Activated CD4-positive, alpha-beta memory T cell treated with anti-CD3 and anti-CD28 coated beads, Interleukin-2, amount 10 ng/mL, durations not matched to agents 7 days and 5 days (primary cell): ENCODE measurements at regions not wholly inside any gene's neighbourhood (a gene's known extent, or its start where the extent isn't known, plus 50 kb on each side); places are given as distances from the start of the nearest gene placed in this dataset.

Experiments used
- CTCF ChIA-PET: fragments of 350-600 bp; sonication (Branson Sonifier 250); formaldehyde crosslinking; loops from one replicate; lab custom pipeline; 2021; ENCODE audit warnings: antibody characterized with exemption, inconsistent platforms; lab: Charles Lee
- POLR2A ChIA-PET: fragments of 350-600 bp; sonication (Branson Sonifier 250); formaldehyde crosslinking; loops from one replicate; lab custom pipeline; 2021; ENCODE audit warnings: antibody characterized with exemption; lab: Charles Lee
- DNase-seq: peaks from one replicate; pipeline ENCODE4 v3.0.0-alpha.2; 2020
- H3K27ac Mint-ChIP-seq: one replicate; pipeline ENCODE4 v1.8.0; 2021; ENCODE audit warnings: mild to moderate bottlenecking, mixed read lengths
- H3K27me3 Mint-ChIP-seq: one replicate; pipeline ENCODE4 v1.8.0; 2021; ENCODE audit warnings: mixed read lengths
- H3K36me3 Mint-ChIP-seq: one replicate; pipeline ENCODE4 v1.8.0; 2021; ENCODE audit warnings: low read depth, mixed read lengths
- H3K4me1 Mint-ChIP-seq: one replicate; pipeline ENCODE4 v1.8.0; 2021; ENCODE audit warnings: mixed read lengths
- H3K4me3 Mint-ChIP-seq: one replicate; pipeline ENCODE4 v1.8.0; 2021; ENCODE audit warnings: mild to moderate bottlenecking, mixed read lengths
- H3K9me3 Mint-ChIP-seq: one replicate; pipeline ENCODE4 v1.8.0; 2021; ENCODE audit warnings: mixed read lengths

- H3K9me3 Mint-ChIP-seq, result peaks cover 6% of the 10 kb centered on the region
- DNase-seq, result no peak
- POLR2A ChIA-PET, result no interaction called here
- no peaks in the 10 kb centered on the region for H3K36me3 Mint-ChIP-seq
- H3K4me3 Mint-ChIP-seq, result no peak overlapping the region
- H3K27me3 Mint-ChIP-seq, result no peaks in the 10 kb centered on the region
- no peak overlapping the region for H3K27ac Mint-ChIP-seq
- H3K4me1 Mint-ChIP-seq, result no peaks in the 10 kb centered on the region
- CTCF ChIA-PET, result no interaction called here
Measured at GRCh38 chr21:16418642-16419041, 688.9 kb downstream of the USP25 start.

GRCh38 chr21:16419188-16419921 is 689.6 kb downstream of the USP25 start:
- ChIA-PET CTCF (no interaction called here), POLR2A (no interaction called here)
- H3K27ac Mint-ChIP-seq, result no peak overlapping the region
- H3K27me3 Mint-ChIP-seq, result no peaks in the 10 kb centered on the region
- H3K36me3 Mint-ChIP-seq, result no peaks in the 10 kb centered on the region
- H3K4me3 Mint-ChIP-seq, result no peak overlapping the region
- H3K4me1 Mint-ChIP-seq, result no peaks in the 10 kb centered on the region
- peaks cover 6% of the 10 kb centered on the region for H3K9me3 Mint-ChIP-seq
- DNase-seq, result no peak

GRCh38 chr21:16420031-16420724 is 690.4 kb downstream of the USP25 start:
- Mint-ChIP-seq H3K4me3 (no peak overlapping the region), H3K27ac (no peak overlapping the region), H3K36me3 (no peaks in the 10 kb centered on the region), H3K27me3 (no peaks in the 10 kb centered on the region), H3K4me1 (no peaks in the 10 kb centered on the region), H3K9me3 (peaks cover 6% of the 10 kb centered on the region)
- CTCF ChIA-PET, result no interaction called here
- DNase-seq, result no peak
- POLR2A ChIA-PET, result no interaction called here

- H3K4me1 Mint-ChIP-seq, result no peaks in the 10 kb centered on the region
- peaks cover 3% of the 10 kb centered on the region for H3K9me3 Mint-ChIP-seq
- ChIA-PET POLR2A (no interaction called here), CTCF (no interaction called here)
- H3K27me3 Mint-ChIP-seq, result no peaks in the 10 kb centered on the region
- DNase-seq, result no peak
- no peaks in the 10 kb centered on the region for H3K36me3 Mint-ChIP-seq
- no peak overlapping the region for H3K4me3 Mint-ChIP-seq
- H3K27ac Mint-ChIP-seq, result no peak overlapping the region
Measured at GRCh38 chr21:16421007-16421406, 691.2 kb downstream of the USP25 start.

- no peaks in the 10 kb centered on the region for H3K27me3 Mint-ChIP-seq
- POLR2A ChIA-PET, result no interaction called here
- H3K4me3 Mint-ChIP-seq, result no peak overlapping the region
- no peak overlapping the region for H3K27ac Mint-ChIP-seq
- peaks cover 4% of the 10 kb centered on the region for H3K9me3 Mint-ChIP-seq
- DNase-seq, result no peak
- CTCF ChIA-PET, result no interaction called here
- no peaks in the 10 kb centered on the region for H3K4me1 Mint-ChIP-seq
- no peaks in the 10 kb centered on the region for H3K36me3 Mint-ChIP-seq
Measured at GRCh38 chr21:16421965-16422364, 692.2 kb downstream of the USP25 start.

- no peak overlapping the region for H3K4me3 Mint-ChIP-seq
- CTCF ChIA-PET, result no interaction called here
- H3K27me3 Mint-ChIP-seq, result no peaks in the 10 kb centered on the region
- POLR2A ChIA-PET, result no interaction called here
- peaks cover 5% of the 10 kb centered on the region for H3K9me3 Mint-ChIP-seq
- no peak overlapping the region for H3K27ac Mint-ChIP-seq
- no peak for DNase-seq
- H3K4me1 Mint-ChIP-seq, result no peaks in the 10 kb centered on the region
- no peaks in the 10 kb centered on the region for H3K36me3 Mint-ChIP-seq
Measured at GRCh38 chr21:16422702-16423101, 692.9 kb downstream of the USP25 start.

GRCh38 chr21:16423921-16424320 is 694.1 kb downstream of the USP25 start:
- Mint-ChIP-seq H3K36me3 (no peaks in the 10 kb centered on the region), H3K4me3 (no peak overlapping the region), H3K9me3 (peaks cover 5% of the 10 kb centered on the region), H3K4me1 (no peaks in the 10 kb centered on the region), H3K27me3 (no peaks in the 10 kb centered on the region), H3K27ac (no peak overlapping the region)
- CTCF ChIA-PET, result no interaction called here
- POLR2A ChIA-PET, result no interaction called here
- no peak for DNase-seq

GRCh38 chr21:16424331-16424751 is 694.6 kb downstream of the USP25 start:
- Mint-ChIP-seq H3K27me3 (no peaks in the 10 kb centered on the region), H3K9me3 (peaks cover 5% of the 10 kb centered on the region), H3K27ac (no peak overlapping the region), H3K4me3 (no peak overlapping the region), H3K4me1 (no peaks in the 10 kb centered on the region), H3K36me3 (no peaks in the 10 kb centered on the region)
- POLR2A ChIA-PET, result no interaction called here
- CTCF ChIA-PET, result no interaction called here
- DNase-seq, result no peak

- CTCF ChIA-PET, result no interaction called here
- no peaks in the 10 kb centered on the region for H3K4me1 Mint-ChIP-seq
- no peaks in the 10 kb centered on the region for H3K36me3 Mint-ChIP-seq
- no peaks in the 10 kb centered on the region for H3K27me3 Mint-ChIP-seq
- no peak overlapping the region for H3K27ac Mint-ChIP-seq
- no peak for DNase-seq
- H3K4me3 Mint-ChIP-seq, result no peak overlapping the region
- H3K9me3 Mint-ChIP-seq, result peaks cover 5% of the 10 kb centered on the region
- POLR2A ChIA-PET, result no interaction called here
Measured at GRCh38 chr21:16425376-16425775, 695.6 kb downstream of the USP25 start.

GRCh38 chr21:16426936-16427335 is 697.2 kb downstream of the USP25 start:
- CTCF ChIA-PET, result no interaction called here
- Mint-ChIP-seq H3K27me3 (no peaks in the 10 kb centered on the region), H3K27ac (no peak overlapping the region), H3K36me3 (no peaks in the 10 kb centered on the region), H3K9me3 (peaks cover 5% of the 10 kb centered on the region), H3K4me1 (no peaks in the 10 kb centered on the region), H3K4me3 (no peak overlapping the region)
- no peak for DNase-seq
- POLR2A ChIA-PET, result no interaction called here

- H3K27me3 Mint-ChIP-seq, result no peaks in the 10 kb centered on the region
- H3K4me3 Mint-ChIP-seq, result no peak overlapping the region
- no peak overlapping the region for H3K27ac Mint-ChIP-seq
- ChIA-PET POLR2A (no interaction called here), CTCF (no interaction called here)
- H3K4me1 Mint-ChIP-seq, result no peaks in the 10 kb centered on the region
- H3K36me3 Mint-ChIP-seq, result no peaks in the 10 kb centered on the region
- peaks cover 5% of the 10 kb centered on the region for H3K9me3 Mint-ChIP-seq
- DNase-seq, result no peak
Measured at GRCh38 chr21:16427587-16428087, 697.9 kb downstream of the USP25 start.

- no peak overlapping the region for H3K27ac Mint-ChIP-seq
Measured at GRCh38 chr21:16437586-16437985, 707.8 kb downstream of the USP25 start.

GRCh38 chr21:16438761-16439160 is 709.0 kb downstream of the USP25 start:
- Mint-ChIP-seq H3K27ac (no peak overlapping the region), H3K36me3 (no peaks in the 10 kb centered on the region), H3K4me3 (no peak overlapping the region), H3K4me1 (no peaks in the 10 kb centered on the region), H3K9me3 (peaks cover 7% of the 10 kb centered on the region), H3K27me3 (no peaks in the 10 kb centered on the region)
- no peak for DNase-seq
- CTCF ChIA-PET, result no interaction called here
- POLR2A ChIA-PET, result no interaction called here

More at GRCh38 chr21:16437586-16437985, 707.8 kb downstream of the USP25 start:
- no peaks in the 10 kb centered on the region for H3K27me3 Mint-ChIP-seq
- no peak overlapping the region for H3K4me3 Mint-ChIP-seq
- ChIA-PET CTCF (no interaction called here), POLR2A (no interaction called here)
- H3K4me1 Mint-ChIP-seq, result no peaks in the 10 kb centered on the region
- DNase-seq, result no peak
- H3K36me3 Mint-ChIP-seq, result no peaks in the 10 kb centered on the region
- peaks cover 7% of the 10 kb centered on the region for H3K9me3 Mint-ChIP-seq

- CTCF ChIA-PET, result no interaction called here
Measured at GRCh38 chr21:16441789-16442188, 712.0 kb downstream of the USP25 start.

More at GRCh38 chr21:16441789-16442188, 712.0 kb downstream of the USP25 start:
- no peaks in the 10 kb centered on the region for H3K36me3 Mint-ChIP-seq
- POLR2A ChIA-PET, result no interaction called here
- H3K4me3 Mint-ChIP-seq, result no peak overlapping the region
- no peaks in the 10 kb centered on the region for H3K27me3 Mint-ChIP-seq
- H3K9me3 Mint-ChIP-seq, result peaks cover 3% of the 10 kb centered on the region
- H3K27ac Mint-ChIP-seq, result no peak overlapping the region
- no peak for DNase-seq
- H3K4me1 Mint-ChIP-seq, result no peaks in the 10 kb centered on the region
